ENCODE measurements at regions not wholly inside any gene's neighbourhood (a gene's known extent, or its start where the extent isn't known, plus 50 kb on each side); places are given as distances from the start of the nearest gene placed in this dataset.

DNA sequence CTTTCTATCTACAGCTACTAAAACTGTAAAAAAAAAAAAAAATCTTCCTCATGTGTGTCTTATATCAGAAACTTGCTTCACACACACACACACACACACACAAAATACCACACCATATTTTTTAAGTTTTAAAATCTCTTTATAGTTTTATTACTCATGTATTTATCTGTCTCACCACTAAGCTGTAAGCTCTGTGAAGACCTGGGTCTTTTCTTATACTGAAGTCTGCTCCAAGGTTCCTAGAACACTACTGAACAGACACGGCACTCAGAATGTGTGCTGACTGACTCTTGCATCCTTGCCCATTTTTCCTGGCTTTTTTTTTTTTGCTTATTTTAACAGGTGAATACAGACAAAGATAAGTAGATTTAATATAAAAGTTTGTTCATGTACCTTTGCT lies 135.6 kb upstream of the CXXC4 start:
- TF ChIP-seq, protein P1, sequence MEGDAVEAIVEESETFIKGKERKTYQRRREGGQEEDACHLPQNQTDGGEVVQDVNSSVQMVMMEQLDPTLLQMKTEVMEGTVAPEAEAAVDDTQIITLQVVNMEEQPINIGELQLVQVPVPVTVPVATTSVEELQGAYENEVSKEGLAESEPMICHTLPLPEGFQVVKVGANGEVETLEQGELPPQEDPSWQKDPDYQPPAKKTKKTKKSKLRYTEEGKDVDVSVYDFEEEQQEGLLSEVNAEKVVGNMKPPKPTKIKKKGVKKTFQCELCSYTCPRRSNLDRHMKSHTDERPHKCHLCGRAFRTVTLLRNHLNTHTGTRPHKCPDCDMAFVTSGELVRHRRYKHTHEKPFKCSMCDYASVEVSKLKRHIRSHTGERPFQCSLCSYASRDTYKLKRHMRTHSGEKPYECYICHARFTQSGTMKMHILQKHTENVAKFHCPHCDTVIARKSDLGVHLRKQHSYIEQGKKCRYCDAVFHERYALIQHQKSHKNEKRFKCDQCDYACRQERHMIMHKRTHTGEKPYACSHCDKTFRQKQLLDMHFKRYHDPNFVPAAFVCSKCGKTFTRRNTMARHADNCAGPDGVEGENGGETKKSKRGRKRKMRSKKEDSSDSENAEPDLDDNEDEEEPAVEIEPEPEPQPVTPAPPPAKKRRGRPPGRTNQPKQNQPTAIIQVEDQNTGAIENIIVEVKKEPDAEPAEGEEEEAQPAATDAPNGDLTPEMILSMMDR (conservative IDR thresholded peaks at IDR 0.05; ENCODE audit: low read depth, low read length) = no peak
- TF ChIP-seq EZH2 (IDR thresholded peaks at IDR 0.05; ENCODE audit: low read length, unreplicated experiment) (no peak), EZH2phosphoT487 (IDR thresholded peaks at IDR 0.05; ENCODE audit: borderline replicate concordance, low read length) (no peak)

All from PC-3 (cell line).